GM18858 (cell line): ENCODE measurements at regions not wholly inside any gene's neighbourhood (a gene's known extent, or its start where the extent isn't known, plus 50 kb on each side); places are given as distances from the start of the nearest gene placed in this dataset.

Experiments
- ATAC-seq: cut with Tn5 transposase; IDR thresholded peaks from one replicate; pipeline ENCODE4 v1.9.1; 2021; ENCODE audit not compliant: unreplicated experiment

DNA sequence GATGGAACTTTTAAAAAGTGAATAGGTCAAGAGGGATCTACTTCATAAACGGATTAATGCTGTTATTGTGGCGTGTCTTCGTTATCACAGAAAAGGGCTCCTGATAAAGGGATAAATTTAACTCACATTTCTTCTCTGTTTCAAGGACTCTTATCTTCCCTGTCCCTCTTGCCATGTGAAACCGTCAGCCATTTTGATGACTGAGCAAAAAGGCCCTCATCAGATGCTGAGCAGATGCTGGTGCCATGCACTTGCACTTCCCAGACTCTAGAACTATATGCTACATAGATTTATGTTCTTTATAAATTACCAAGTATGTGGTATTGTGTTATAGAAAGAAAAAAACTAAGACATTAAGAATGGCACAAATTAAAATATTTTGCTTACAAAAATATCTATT is 1011.8 kb upstream of the GBE1 start:
- no peak for ATAC-seq

DNA sequence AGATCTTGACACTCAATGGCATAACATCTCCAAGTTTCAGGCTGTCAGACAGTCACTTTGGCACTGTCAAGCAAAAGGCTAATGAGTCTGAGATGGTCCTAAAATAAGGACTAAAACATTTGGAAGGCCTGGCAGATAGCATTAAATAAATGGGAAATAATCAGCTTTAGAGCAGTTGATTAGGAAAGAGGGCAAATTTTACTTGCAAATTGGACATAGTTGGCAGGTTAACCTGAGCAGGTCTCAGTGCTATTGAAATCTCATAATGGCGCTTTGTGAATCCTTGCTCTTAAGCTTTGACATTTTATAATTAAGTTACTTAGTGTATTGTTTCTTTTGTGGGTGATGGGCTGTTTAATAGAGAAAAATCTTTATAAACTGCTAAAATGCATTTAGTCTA is 1003.1 kb upstream of the GBE1 start:
- no peak for ATAC-seq

DNA sequence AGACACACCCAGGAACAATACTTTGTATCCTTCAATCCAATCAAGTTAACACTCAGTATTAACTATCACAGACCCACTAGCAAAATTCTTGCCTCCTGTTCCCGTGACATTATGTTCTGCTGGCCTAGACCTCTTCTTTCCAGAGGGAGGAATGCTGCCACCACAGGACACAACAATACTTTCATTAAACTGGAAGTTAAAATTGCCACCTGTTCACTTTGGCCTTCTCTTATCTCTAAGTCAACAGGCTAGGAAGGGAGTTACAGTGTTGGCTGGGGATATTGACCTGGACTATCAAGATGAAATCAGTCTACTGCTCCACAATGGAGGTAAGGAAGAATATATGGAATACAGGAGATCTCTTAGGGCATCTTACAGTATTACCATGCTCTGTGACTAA is 1000.4 kb upstream of the GBE1 start:
- ATAC-seq = no peak

DNA sequence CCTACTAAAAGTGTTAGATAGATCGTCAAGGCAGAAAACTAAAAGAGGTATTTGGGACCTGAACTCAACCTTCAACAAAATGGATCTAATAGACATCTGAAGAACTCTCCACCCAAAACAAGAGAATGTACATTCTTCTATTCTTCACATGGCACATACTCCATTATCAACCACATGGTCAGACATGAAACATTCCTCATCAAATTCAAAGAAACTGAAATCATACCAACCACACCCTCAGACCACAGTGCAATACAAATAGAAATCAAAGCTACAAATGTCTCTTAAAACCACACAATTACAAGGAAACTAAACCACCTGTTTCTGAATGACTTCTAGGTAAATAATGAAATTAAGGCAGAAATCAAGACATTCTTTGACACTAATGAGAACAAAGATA is 984.1 kb upstream of the GBE1 start:
- ATAC-seq = no peak

DNA sequence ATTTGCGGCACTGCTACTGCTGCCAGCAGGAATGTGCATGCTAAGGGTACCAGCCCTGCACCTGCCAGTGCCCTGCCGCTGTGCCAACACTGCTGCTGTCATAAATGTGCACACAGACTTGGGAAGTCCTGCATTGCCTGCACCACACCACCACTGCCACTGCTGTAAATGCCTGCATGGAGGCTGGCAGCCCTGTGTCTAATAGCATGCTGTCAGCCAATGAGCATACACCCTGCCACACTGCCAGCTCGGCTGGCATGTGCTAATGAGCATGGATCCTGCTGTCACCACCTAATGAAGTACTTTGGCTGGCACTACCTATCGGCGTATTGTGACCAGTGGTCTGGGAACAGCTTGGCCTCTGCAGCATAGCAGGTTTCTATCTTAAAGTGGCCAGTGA is 981.8 kb upstream of the GBE1 start:
- ATAC-seq = no peak

DNA sequence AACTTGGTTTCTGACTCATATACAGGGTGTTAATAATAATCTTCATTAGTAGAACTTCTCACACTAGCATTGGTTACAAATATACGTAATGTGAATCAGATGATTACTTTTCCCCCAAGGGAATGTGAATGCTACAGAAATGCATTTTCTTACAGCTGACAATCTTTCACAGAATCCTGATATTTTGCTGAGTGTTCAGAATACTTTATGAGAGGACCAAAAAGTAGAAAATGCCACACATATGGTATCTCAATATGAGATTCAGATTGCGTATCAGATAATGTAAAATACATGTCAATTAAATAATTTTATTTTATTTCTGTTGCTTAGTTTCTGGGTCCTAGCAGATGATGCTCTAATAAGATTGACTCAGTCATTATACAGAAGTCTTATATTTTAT is 979.9 kb upstream of the GBE1 start:
- no peak for ATAC-seq

DNA sequence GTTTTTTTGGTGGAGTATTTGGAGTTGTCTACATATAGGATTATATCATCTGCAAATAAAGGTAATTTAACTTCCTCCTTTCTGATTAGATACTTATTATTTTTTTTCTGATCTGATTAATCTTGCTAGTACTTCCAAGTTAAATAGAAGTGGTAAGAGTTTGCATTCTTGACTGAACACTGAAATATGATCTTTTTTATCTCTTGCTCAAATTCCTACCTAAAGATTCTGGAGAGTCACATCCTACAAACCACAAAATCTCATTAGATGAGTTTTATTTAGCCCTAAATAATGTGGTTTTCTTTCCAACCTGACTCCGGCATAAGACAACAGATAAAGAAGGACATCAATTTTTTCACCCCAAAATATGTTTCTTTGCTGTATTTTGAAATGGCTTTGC is 977.9 kb upstream of the GBE1 start:
- no peak for ATAC-seq

DNA sequence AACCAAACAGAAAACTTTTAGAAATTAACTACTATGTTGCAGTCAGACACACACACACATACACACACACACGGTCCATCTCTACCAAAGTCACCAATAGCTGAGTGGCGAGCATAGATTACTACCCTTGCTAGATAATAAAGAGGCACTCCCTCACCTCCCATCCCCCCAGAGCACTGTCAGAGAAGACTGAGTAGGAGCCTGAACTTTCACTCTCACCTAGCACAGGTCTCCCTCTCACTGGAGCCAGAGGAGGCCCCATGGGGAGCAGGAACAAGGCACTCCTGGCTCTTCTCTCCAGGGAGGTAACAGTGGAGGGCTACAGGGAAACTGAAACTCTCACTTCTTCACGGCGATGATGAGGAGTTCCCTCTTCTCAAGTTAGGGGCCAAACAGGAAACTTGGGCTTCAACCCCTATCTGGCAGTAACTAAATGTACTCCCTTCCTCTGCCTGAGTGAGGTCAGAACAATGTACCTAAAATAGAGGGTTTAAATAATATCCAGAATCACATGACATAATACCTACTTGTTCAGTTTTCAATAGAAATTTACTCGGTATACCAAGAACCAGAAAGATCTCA is 975.3 kb upstream of the GBE1 start:
- no peak for ATAC-seq

DNA sequence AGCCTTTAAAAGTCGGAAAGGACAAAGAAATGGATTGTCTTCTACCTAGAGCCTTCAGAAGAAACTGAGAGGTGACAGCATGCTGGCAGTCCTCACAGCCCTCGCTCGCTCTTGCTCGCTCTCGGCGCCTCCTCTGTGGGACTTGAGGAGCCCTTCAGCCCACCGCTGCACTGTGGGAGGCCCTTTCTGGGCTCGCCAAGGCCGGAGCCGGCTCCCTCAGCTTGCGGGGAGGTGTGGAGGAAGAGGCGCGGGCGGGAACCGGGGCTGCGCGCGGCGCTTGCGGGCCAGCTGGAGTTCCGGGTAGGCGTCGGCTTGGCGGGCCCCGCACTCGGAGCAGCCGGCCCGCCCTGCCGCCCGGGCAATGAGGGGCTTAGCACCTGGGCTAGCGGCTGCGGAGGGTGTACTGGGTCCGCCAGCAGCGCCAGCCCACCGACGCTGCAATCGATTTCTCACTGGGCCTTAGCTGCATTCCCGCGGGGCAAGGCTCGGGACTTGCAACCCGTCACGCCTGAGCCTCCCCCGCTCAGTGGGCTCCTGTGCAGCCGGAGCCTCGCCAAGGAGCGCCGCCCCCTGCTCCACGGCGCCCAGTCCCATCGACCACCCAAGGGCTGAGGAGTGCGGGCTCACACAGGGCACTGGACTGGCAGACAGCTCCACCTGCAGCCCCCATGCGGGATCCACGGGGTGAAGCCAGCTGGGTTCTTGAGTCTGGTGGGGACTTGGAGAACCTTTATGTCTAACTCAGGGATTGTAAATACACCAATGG is 953.8 kb upstream of the GBE1 start:
- no peak for ATAC-seq

DNA sequence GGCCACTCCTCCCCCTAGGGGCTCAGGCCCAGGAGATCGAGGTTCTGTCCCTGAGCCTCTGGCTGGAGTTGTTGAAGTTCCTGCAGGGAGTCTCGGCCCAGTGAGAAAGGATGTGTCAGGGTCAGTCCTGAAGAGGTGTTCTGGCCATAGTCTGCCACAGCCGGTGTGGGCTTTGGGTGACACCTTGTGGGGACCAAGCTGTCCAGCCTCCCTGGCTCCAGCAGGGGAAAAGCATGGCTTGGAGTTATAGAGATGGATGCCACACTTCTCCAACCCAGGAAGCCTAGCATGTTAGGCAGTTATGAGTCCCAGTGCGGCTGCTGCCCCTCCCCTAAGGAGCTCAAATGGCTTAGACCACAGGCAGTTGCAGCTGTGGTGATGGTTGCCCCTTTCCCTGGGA is 945.6 kb upstream of the GBE1 start:
- no peak for ATAC-seq

DNA sequence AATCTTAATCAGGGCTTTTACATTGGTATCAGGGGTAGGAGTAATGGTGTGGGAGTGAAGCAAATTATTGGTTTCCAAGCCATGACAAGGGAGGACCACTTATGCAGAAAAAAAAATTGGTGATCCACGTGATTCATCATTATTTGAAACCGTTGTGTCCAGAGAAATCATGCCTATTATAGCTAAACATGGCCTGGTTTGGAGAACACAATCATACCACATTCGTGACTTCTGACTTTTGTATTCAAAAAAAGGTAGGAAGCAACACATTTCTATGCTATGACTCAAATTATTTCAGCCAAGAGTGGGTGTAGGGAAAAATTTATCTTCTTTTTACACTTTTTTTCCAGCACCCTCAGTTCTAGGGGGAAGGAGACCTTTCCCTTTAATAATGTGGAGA is 924.3 kb upstream of the GBE1 start:
- ATAC-seq = no peak

DNA sequence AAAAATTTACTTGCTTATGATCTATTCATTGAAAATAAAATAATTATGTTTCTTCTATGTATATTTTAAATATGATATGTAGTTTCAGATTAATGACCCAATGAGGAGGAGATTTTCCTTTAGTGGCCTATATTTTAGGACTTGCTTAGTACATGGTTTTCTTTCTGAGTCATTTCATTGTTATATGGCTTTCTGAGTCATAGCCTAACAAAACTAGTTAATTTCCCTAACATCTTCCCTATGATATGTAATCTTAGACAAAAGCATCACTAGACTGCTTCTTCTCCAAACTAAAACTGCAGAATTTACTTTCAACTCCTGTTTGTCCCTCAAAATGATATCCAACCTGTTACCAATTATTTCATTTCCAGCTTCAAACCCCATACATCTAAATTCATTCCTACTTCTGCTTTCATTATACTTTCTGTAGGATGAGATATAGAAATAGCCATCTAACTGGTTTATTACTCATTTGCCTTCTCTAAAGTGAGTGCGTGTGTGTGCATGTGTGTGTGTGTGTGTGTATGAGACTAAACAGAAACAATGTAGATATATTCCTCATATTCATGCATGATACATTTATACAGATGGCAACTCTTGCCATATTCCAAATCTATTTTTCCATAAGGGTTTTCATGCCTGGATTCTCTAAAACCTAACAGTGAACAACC is 915.0 kb upstream of the GBE1 start:
- no peak for ATAC-seq

DNA sequence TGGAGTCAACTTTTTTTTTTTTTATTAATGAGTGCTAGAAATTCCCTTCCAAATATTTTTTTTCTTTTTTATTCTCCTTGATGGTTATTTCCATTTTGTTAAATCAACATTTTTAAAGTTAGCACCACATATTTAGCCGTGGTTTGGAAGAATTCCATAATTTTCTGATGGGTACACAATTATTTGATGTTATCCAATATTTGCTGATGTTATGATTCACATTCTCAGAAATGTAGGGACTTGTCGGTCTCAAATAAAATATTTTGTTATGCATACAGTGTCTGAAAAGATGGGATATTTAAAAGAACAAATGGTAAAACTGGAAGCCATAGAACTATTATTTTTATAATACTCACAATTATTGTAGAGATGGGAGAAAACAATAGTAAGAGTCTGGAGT is 911.5 kb upstream of the GBE1 start:
- no peak for ATAC-seq

DNA sequence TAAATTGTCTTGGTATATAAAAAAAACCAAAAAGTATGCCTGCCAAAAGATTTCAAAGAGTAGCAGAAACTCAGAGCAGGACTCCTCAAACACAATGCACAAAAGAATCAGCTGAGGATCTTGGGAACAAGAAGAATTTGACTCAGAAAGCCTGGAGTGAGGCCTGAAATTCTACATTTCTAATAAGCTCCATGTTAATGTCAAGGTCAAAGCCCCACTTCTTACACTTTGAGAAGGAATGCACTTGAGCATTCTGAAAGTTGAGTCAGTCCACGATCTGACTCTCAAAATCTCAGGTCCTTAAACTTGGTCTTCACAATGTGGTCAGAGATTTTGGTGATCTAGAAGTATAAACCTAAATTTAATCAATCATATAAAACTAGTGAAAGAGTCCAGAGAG is 910.0 kb upstream of the GBE1 start:
- ATAC-seq = no peak

DNA sequence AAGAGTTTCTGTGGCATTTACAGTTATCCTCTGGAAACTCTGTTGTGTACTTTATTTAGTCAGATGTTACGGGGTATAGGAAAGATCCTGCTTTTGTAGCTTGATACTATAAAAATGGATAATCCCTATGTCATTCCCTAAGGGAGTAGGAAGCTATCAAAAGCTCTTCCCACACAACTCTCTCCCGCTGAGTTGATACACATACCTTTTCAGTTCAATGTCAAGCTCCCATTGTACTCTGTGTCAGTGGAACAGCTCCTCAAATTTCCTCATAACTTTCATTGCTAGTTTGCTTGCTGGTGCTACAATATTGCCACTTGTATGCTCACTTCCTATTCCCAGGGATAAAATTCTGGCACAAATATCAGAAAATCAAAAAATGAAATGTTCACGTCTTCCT is 893.3 kb upstream of the GBE1 start:
- no peak for ATAC-seq

DNA sequence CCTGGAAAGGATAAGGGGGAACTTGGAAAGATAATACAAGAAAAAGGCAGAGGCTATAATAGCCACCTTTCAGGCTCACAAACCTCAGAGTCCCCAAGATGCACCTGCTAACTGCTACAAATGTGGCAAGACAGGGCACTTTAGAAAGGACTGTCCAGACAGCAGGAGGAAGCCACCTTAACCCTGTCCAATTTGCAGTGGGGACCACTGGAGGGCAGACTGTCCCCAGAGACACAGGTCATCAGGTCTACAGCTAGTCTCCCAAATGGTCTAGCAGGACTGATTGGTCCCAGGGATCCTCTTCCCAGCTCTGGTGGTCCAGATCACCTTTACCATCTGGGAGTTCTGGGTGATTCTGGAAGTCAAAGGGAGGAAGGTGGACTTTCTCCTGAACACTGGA is 882.5 kb upstream of the GBE1 start:
- ATAC-seq = no peak

DNA sequence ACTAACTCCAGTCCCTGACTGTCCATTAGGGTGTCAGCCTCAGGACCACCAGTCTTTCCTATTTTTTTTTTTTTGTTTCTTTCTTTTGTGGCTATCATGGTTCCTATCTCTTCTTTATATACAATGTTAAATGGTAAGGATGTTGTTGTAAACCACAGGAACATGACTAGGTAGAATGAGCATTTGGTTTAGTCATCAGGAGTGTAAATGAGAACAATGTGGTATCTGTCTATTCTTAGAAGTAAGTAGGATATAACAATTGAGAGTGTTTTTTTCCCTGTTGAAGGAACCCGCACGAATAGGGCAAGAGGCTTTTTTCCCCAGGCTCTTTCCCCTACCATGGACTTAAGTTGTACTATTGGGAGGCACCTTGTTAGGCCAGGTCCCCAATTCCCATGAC is 880.3 kb upstream of the GBE1 start:
- no peak for ATAC-seq

DNA sequence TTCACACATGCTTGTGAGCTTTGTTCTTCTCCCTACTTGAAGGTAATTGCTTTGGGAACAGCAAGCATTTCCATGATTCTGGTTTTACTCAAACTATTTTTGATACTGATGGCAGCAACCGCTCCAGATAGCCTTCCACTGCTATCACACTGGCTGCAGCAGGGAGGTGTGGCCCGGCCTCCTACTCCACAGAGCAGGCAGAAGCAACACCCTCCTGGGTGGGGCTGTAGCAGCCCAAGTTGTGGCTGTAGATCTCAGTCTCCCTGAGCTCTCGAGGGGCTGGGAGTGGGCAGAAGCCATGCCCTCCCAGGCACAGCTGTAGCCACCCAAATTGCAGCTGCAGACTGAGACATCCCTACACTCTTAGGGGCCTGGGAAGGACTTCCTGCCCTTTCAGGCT is 878.8 kb upstream of the GBE1 start:
- ATAC-seq = no peak

DNA sequence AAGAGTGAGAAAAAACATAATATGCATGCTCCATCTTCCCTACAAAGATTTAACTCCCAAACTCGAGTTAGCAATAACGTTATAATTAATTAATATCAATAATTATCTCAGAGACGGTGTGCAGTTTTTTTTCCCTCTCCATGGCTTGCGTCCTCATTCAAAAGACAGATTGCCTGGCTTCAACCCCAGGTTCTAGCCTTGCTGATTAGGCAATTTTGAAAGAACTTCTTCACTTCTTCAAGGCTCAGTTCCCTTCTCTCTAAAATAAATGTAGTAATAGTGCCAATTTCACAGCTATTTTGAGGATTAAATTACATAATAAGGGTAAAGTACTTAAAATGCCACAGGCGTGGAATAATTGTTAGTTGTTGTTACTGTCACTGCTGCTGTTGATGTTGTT is 876.1 kb upstream of the GBE1 start:
- ATAC-seq = no peak

DNA sequence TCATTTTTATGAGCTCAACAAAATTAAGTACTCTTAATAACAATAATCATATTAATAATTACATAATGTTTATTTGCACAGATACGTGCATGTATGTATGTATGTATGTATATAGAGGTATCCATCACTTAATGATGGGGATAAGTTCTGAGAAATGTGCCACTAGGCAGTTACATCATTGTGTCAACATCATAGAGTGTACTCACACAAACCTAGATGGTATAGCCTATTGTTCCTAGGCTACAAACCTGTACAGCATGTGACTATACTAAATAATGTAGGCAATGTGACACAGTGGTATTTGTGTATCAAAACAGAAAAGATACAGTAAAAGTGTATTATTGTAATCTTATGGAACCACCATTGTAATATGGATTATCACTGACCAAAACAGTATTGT is 874.7 kb upstream of the GBE1 start:
- ATAC-seq = no peak

DNA sequence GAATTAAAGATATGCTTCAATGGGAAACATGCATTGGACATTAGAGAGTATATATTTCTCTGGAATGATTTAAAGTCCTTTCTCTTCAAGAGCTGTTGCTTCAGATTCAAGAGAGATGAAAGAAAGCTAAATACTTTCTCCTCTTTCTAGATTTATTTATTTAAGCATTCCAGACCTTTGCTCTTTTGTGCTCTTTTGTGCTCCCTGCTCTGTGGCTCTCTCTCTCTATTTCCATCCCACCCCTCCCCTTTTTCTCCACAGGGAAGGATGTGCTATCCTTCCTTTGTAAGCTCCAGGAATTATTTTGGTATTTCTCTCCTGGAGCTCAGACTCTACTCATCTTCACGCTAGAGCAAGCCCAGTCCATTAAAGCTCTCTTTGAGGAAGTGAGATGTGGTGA is 871.9 kb upstream of the GBE1 start:
- ATAC-seq = no peak

DNA sequence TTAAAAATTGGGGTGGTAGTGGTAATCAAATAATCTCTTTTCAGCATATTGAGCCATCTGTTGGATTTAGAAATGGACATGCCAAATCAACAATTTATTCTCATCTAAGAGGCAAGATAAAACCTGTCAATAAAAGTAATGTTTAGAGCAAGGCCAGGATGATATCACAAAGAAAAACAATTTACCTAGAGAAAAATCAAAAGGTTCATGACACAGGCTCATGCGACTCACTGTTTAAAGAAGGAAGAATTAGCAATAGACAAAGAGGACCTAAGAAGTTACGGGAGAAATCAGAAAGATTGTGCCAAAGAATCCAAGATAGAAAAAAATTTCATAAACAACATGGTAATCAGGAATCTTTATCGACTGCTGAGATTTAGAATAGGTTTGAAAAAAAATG is 868.5 kb upstream of the GBE1 start:
- no peak for ATAC-seq
